ENCODE measurements at regions not wholly inside any gene's neighbourhood (a gene's known extent, or its start where the extent isn't known, plus 50 kb on each side); places are given as distances from the start of the nearest gene placed in this dataset.

- CTCF ChIA-PET (ENCODE audit: unreplicated experiment), result no interaction called here
- TF ChIP-seq EZH2phosphoT487 (IDR thresholded peaks at IDR 0.05; ENCODE audit: borderline replicate concordance, low read depth, low read length), result no peak
- TF ChIP-seq, protein P1, sequence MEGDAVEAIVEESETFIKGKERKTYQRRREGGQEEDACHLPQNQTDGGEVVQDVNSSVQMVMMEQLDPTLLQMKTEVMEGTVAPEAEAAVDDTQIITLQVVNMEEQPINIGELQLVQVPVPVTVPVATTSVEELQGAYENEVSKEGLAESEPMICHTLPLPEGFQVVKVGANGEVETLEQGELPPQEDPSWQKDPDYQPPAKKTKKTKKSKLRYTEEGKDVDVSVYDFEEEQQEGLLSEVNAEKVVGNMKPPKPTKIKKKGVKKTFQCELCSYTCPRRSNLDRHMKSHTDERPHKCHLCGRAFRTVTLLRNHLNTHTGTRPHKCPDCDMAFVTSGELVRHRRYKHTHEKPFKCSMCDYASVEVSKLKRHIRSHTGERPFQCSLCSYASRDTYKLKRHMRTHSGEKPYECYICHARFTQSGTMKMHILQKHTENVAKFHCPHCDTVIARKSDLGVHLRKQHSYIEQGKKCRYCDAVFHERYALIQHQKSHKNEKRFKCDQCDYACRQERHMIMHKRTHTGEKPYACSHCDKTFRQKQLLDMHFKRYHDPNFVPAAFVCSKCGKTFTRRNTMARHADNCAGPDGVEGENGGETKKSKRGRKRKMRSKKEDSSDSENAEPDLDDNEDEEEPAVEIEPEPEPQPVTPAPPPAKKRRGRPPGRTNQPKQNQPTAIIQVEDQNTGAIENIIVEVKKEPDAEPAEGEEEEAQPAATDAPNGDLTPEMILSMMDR (conservative IDR thresholded peaks at IDR 0.05; ENCODE audit: low read length), result no peak
- TSS peak; percentile 74 for BruUV-seq (replicated peaks)
- H2AFZ ChIP-seq (ENCODE audit: low read length), result no peak overlapping the region
- no peak overlapping the region for H3K27ac ChIP-seq (ENCODE audit: low read depth, low read length, poor library complexity, severe bottlenecking)
- H3K9me3 ChIP-seq (ENCODE audit: low read length), result no peaks in the 10 kb centered on the region
- no peaks in the 10 kb centered on the region for H3K9me2 ChIP-seq (ENCODE audit: insufficient read depth, low read length)
- no peaks in the 10 kb centered on the region for H3K79me2 ChIP-seq (ENCODE audit: insufficient read depth, low read depth, low read length)
- peak overlapping the region; percentile 53 for H3K4me2 ChIP-seq (ENCODE audit: low read length)
- H3K4me1 ChIP-seq (ENCODE audit: insufficient read depth, low read length, poor library complexity, severe bottlenecking), result peaks cover 37% of the 10 kb centered on the region
- POLR2A ChIA-PET, result interaction anchor here (0.6 to 1.3 kb wide), 4 partner anchors 11 to 402 kb away, joined by 3 to 6 read pairs (median 3); no protein-coding TSS in a partner anchor
- H3K36me3 ChIP-seq (ENCODE audit: insufficient read depth, low read length), result peaks cover 5% of the 10 kb centered on the region; the same call in 1 of the 2 replicates
- H4K20me1 ChIP-seq (ENCODE audit: insufficient read depth, low read length), result no peaks in the 10 kb centered on the region
- peak overlapping the region; percentile 59 for H3K4me3 ChIP-seq (ENCODE audit: low read depth, low read length, poor library complexity, severe bottlenecking)
- no peak for DNase-seq (ENCODE audit: low spot score)
- intact Hi-C loops (cut with micrococcal nuclease; ENCODE audit: unreplicated experiment), result no loop called here
Measured at GRCh38 chr17:64781810-64782555, 119.9 kb upstream of the SMURF2 start.

- intact Hi-C loops (cut with micrococcal nuclease; ENCODE audit: unreplicated experiment), result no loop called here
- ChIA-PET POLR2A (interaction anchor here (0.7 kb wide), 1 partner anchor 403 kb away, joined by 3 read pairs; no protein-coding TSS in a partner anchor), CTCF (ENCODE audit: unreplicated experiment) (interaction anchor here (0.6 kb wide), 1 partner anchor 72 kb away, joined by 3 read pairs; no protein-coding TSS in a partner anchor)
- Histone ChIP-seq H3K9me2 (ENCODE audit: insufficient read depth, low read length) (no peaks in the 10 kb centered on the region), H3K4me2 (ENCODE audit: low read length) (peak overlapping the region; percentile 53), H3K79me2 (ENCODE audit: insufficient read depth, low read depth, low read length) (no peaks in the 10 kb centered on the region), H2AFZ (ENCODE audit: low read length) (no peak overlapping the region), H3K27ac (ENCODE audit: low read depth, low read length, poor library complexity, severe bottlenecking) (no peak overlapping the region), H3K36me3 (ENCODE audit: insufficient read depth, low read length) (peaks cover 5% of the 10 kb centered on the region; the same call in 1 of the 2 replicates), H3K4me1 (ENCODE audit: insufficient read depth, low read length, poor library complexity, severe bottlenecking) (peaks cover 45% of the 10 kb centered on the region), H4K20me1 (ENCODE audit: insufficient read depth, low read length) (no peaks in the 10 kb centered on the region), H3K9me3 (ENCODE audit: low read length) (no peaks in the 10 kb centered on the region), H3K4me3 (ENCODE audit: low read depth, low read length, poor library complexity, severe bottlenecking) (peak overlapping the region; percentile 59)
- no TSS peak for BruUV-seq (replicated peaks)
- no peak for TF ChIP-seq EZH2phosphoT487 (IDR thresholded peaks at IDR 0.05; ENCODE audit: borderline replicate concordance, low read depth, low read length)
- TF ChIP-seq, protein P1 (conservative IDR thresholded peaks at IDR 0.05; ENCODE audit: low read length), result no peak
- peak; percentile 62 for DNase-seq (ENCODE audit: low spot score)
Measured at GRCh38 chr17:64781014-64781756, 119.1 kb upstream of the SMURF2 start.
